HG03460 (cell line): ENCODE measurements at regions not wholly inside any gene's neighbourhood (a gene's known extent, or its start where the extent isn't known, plus 50 kb on each side); places are given as distances from the start of the nearest gene placed in this dataset.
A peak's percentile ranks its signal among the peaks of the same experiment; 100 is the strongest.

Source experiments
- ATAC-seq: cut with Tn5 transposase; IDR thresholded peaks from one replicate; pipeline ENCODE4 v1.9.1; 2021; ENCODE audit not compliant: unreplicated experiment

GRCh38 chr7:131100357-131101054 is 227.2 kb upstream of the MKLN1 start:
- no peak for ATAC-seq

GRCh38 chr7:131103997-131104396 is 223.7 kb upstream of the MKLN1 start:
- ATAC-seq = no peak

GRCh38 chr7:131104596-131105293 is 222.9 kb upstream of the MKLN1 start:
- ATAC-seq = no peak

- no peak for ATAC-seq
These were observed 222.3 kb upstream of the MKLN1 start for GRCh38 chr7:131105294-131105798.

GRCh38 chr7:131105799-131106680 is 221.6 kb upstream of the MKLN1 start:
- peak; percentile 31 for ATAC-seq

- ATAC-seq = no peak
These were observed 220.9 kb upstream of the MKLN1 start for GRCh38 chr7:131106681-131107336.

GRCh38 chr7:131107337-131108211 is 220.1 kb upstream of the MKLN1 start:
- peak; percentile 44 for ATAC-seq

- ATAC-seq = no peak
These were observed 219.3 kb upstream of the MKLN1 start for GRCh38 chr7:131108212-131108940.

GRCh38 chr7:131109011-131109758 is 218.5 kb upstream of the MKLN1 start:
- no peak for ATAC-seq

GRCh38 chr7:131109759-131110296 is 217.8 kb upstream of the MKLN1 start:
- ATAC-seq = peak; percentile 17

GRCh38 chr7:131110297-131111080 is 217.2 kb upstream of the MKLN1 start:
- no peak for ATAC-seq

GRCh38 chr7:131111081-131111576 is 216.5 kb upstream of the MKLN1 start:
- ATAC-seq = no peak

GRCh38 chr7:131111792-131112191 is 215.9 kb upstream of the MKLN1 start:
- no peak for ATAC-seq

- no peak for ATAC-seq
These were observed 215.2 kb upstream of the MKLN1 start for GRCh38 chr7:131112431-131112830.

- ATAC-seq = no peak
These were observed 212.3 kb upstream of the MKLN1 start for GRCh38 chr7:131115340-131115739.

GRCh38 chr7:131117439-131117838 is 210.2 kb upstream of the MKLN1 start:
- ATAC-seq = no peak

GRCh38 chr7:131119381-131119780 is 208.3 kb upstream of the MKLN1 start:
- no peak for ATAC-seq
